ENCODE measurements at regions not wholly inside any gene's neighbourhood (a gene's known extent, or its start where the extent isn't known, plus 50 kb on each side); places are given as distances from the start of the nearest gene placed in this dataset.
"Not testable (repeated sequence)": the region's sequence is repeated elsewhere in the genome, so short reads cannot be mapped to it uniquely, and the experiment has no call there.

DNA sequence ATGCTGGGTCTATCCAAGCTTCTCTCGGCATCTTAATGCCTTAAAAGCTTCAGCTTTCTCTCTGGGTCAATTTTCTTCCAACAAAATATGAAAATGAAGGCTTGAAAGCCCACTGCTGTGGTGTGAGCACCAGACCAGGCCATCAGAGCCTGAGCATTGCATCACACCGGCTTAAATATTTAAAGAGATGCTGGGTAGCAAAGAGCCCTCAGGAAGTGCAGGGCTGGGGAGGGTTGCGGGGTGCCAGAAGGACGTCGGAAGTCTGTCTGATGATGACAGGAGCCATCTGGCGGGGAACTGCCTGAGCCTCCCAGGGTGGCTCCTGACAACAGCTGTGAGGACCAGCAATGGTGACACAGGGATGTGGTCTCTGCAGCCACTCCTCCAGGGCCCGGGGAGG lies 185.5 kb downstream of the OLFM1 start:
- DNase-seq (ENCODE audit: low read depth), result no peak

DNA sequence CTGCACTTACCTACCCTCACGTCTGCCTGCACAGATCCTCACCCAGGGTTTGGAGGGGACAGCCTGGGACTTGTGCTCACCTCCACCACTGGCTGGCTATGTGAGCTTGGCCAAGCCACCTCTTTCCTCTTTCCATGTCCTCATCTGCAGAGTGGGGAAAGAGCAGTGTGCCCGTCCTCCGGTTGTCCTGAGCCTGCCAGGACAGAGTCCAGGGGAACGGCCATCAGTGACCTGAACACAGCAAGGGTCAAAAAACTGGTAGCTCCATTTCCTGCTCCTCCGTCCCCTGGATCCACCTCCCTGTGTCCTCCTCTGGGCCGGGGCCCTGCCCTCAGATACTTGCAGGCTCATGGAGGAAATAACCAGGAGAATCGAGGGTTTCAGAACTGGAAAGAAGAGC lies 187.7 kb downstream of the OLFM1 start:
- no peak for DNase-seq (ENCODE audit: low read depth)

DNA sequence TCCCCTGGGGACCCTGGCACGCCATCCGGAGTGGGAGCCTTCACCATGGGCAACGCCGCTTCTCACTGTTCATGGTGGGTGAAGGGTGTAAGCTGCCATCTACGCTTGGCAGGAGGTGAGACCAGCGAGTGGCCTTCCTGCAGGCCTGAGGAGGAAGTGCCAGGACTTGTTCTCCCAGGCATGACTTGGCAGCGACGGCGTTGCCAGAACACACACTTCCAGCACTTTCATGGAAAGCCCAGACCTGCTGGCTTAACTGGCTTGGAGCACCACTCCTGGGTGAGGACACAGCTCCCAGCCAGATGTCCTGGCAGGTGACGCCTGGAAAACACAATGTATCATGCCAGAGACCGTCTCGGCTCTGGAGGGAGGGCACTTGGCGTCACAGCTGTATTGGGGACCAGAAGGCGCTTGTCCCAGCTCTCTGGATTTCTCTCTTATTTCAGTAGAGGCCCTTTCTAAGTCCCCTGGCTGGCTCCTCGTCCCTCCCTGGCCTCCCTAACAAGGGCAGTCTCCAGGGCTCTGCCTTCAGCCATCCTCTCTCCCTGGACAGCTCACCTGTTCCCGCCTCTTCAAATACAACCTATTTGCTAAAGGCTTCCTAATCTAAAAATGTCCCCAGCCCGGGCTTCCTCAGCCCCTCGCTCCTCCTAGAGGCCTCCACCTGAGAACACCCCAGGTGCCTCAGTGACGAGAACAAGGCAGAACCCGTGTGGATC lies 188.3 kb downstream of the OLFM1 start:
- DNase-seq (ENCODE audit: low read depth), result no peak

DNA sequence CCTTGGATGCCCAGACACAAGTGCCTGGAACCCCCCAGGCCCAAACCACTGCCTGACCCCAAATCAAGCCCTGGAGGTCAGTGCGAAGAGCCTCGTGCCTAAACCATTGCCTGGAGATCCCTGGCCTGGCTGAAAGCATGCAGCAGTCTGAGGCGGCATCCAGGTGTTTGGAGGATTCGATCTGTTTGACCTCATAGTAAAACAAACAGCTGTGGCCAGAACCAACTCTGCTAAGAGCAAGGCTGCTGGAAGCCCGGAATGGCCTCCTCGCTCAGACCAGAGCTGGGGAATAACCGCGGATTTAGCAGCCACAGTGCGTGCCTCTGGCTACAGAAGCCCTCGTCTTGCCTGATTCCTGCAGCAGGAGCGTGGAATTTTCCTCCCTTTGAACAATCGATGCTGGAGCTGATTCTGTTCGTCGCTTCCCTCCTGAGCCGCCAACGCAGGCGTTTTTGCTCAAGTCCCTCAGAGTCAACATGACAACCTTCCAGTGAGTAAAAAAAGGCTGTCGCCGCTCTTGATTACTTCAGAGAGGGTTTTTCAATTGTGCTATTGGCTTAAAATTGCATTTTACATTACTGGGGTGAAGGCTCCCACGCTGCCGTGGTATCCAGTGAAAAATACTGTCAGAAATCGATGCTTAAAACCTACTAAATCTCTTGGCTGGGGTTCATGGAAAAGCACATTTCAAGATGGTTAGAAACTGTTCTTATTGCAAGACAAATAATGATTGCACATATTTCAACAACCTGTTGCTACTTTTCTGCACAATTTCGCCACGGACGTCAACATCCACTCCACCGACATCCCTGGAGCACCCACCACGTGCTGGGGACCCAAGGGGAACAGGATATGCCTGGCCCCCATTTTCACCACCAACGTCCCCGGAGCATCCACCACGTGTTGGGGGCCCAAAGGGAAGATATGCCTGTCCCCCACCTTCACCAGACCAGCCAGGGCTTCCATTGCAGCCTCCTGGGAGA lies 190.0 kb downstream of the OLFM1 start:
- no peak for DNase-seq (ENCODE audit: low read depth)

DNA sequence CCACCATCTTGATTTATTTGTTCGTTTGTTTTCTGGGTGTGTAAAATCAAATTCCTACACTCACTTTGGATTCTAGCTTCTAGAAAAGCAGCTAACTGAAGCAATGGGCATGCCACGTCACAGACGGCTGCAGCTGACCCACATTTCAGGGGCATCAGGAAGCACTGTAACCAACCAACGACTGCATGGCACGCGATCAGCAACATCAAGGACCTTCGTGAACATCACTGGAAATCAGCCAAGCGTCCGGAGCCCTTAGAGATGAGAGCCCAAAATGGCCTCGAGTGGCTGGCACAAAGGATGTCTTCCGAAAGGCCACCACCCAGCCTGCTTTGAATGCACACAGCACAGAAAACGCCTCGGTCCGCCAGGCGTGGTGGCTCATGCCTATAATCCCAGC lies 191.1 kb downstream of the OLFM1 start:
- DNase-seq (ENCODE audit: low read depth), result no peak

DNA sequence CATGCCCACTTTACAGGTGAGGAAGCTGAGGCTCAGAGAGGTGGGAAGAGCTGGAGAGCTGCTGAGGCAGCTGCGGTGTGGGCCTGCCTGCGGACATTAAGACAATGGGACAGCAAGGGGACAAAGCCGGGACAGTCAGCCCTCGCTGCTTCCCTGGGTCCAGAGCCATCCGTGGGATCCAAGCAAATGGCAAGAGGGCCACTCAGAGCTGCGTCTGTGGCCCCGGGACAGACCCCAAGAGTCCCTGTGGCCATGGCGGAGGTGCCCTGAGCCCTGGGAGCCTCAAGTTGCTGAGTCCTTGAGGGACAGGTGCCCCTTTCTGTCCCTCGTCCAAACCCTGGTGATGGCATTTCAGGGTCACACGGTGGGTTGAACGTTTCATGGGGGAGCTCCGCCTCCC lies 191.9 kb downstream of the OLFM1 start:
- DNase-seq (ENCODE audit: low read depth), result no peak

DNA sequence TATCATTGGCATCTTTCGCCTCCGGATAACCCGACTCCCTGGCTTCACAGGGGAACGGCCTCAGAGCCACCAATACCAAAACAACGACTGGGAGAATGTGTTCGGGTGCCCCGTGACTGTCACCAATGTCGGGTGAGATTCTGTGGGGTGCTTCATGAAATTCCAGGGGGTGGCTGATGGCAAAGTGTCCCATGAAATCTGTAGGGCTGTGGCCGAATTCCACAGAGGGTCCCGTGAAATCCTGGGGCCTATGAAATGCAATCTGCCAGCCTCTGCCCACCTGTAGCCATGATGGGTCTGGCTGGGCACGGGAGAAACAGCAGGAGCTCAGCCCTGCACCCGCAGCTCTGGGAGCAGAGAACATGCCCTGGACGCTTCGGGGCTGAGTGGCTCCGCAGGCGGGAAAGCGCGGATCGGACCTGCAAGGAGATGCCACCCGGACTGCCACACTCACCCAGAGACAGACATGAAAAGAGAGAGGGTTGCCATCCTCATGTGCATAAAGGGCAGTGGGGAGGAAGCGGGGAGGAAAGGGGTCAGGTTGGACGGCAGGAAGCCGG lies 192.4 kb downstream of the OLFM1 start:
- no peak for DNase-seq (ENCODE audit: low read depth)

DNA sequence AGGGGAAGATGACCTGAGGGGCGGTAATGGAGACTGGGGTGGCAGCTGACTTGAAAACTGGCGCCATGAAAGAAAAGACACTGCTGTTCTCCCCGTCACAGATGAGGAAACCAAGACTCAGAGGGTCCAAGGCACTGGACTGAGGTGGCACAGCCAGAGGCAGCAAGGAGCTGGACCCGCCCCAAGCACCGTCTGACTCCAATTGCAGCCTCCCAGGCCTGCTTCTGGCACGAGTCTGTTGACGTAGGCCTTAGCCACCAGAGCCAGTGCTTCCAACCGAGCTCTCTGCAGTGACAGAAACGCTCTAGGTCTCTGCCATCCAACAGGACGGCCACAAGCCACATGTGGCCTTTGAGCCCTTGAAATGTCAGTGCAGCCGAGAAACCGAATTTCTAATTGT lies 193.2 kb downstream of the OLFM1 start:
- no peak for DNase-seq (ENCODE audit: low read depth)

DNA sequence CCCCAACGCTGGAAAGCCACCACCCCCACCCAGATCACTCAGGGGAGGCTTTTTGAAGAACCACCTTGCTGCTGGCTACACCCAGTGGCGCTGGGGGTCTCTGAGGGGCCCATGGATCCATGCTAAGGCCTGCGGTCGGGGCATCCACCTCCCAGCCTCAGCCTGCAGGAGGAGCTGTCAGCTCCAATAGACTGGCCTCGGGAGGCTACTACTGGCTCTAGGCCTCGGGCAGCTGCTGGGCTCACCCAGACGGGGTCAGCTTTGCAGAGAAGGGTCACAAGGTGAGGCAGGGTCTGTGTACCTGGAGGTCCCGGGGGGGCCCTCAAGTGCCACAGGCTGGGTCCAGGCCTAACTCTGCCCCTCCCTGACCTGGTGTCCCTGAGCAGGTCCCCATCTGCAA lies 193.7 kb downstream of the OLFM1 start:
- no peak for DNase-seq (ENCODE audit: low read depth)

DNA sequence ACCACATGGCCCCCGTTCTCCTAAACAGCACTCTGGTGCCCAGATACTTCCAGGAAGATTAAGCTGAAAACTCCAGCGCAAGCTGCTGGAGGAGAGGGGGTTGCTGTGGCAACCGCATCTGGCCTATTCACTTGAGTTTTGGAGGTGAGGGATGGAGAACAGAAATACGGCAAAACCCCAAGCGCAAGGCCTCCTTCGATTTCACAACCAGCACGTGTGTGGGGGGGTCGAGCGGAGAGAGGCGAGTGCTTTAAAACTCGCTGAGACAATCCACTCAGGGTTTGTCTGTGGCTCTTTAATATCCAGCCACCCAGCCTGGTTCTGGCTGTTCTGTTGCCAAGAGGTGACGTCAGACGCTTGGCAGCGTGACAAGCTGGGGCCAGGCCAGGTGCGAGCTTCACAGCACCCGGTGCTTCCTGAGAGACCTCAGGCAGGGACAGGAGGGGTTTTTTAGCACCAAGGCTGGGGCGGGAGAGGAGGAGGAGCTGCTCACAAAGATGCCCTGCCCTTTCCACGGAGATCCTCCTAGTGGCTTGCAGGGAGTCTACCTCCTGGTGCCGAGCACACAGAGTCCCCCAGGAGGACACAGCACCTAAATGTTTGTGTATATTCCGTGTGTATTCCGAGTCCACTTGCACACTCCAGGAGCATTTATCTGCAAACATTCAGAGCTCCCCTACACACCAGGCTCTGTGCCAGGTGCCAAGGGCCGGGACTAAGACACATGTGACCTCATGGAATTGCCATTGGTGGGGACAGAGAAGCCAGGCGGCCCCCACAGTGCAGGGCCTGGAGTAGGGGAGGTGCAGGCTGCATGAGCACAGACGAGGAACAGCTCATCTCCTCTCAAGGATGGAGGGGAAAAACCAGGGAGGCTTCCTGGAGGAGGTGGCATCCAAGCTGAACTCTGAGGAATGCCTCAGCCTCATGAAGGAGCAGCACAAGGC lies 194.6 kb downstream of the OLFM1 start:
- DNase-seq (ENCODE audit: low read depth), result no peak

DNA sequence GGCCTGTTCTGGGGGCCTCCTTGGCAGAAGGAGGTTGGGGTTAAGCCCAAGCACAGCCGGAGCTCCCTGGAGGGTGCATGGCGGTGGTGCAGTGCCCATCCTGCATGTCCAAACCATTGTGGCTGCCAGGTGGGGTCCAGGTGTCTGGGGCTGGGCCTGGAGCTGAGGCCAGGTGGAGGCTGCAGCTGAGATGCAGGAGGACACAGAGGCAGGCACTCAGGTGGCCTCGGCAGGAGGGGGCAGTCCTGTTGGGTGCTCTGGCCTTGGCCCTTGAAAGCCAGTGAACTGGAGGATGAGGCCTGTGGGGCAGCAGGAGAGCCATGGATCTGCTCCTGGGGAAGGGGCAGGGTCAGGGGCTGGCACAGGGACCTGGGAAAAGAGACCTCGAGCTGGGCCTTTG lies 195.3 kb downstream of the OLFM1 start:
- DNase-seq (ENCODE audit: low read depth), result no peak

DNA sequence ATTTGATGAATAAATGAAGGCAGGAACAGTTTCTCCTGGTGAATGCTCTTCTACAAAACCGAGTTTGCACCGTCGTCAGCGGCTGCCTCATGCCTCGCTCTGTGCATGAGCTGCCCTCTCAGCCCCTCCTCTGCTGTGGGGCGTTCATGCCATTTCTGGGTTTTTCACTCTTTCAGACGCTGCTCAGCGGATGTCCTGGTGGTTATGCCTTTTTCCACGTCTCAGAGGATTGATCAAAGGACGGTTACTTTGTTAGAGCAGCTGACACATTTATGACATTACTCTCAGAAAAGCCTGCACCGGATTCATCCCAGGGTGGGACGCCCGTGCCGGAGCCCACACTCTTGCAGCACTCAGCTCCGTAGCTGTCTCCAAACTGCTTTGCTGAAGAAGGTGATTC lies 195.9 kb upstream of the PPP1R26 start:
- no peak for DNase-seq (ENCODE audit: low read depth)

DNA sequence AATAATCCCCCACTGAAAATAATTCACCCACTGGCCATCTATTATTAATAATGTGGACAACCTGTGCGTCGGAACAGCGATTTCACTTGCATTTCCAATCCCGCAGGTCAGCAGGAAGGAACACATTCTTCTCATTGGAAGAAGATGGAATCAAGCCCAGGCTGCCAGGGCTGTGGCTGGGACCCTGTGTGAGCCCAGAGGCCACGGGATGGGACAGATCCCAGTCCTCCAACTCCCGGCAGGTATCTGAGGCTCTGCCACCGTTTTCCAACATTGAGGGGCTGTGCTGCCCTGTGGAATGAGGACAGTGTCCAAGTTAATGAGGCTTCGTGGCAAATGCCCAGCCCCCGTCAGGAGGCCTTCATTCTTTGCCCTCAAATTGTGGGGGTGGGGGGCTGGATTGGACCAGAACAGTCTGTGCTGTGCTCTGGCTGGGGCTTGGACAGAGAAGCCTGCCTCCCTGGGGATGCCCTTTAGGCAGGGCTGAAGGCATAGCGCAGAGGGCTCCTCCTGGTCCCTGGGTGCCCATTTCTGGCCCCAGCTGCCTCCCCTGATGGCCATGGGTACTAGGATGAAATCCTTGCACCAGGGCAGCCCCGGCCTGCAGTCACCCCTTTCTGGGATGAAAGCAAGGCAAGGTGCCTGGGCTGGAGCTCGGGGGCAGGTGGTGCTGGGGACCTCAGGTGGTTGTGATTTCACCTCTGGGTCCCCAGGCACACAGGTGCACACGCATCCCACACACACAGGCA lies 195.0 kb upstream of the PPP1R26 start:
- DNase-seq (ENCODE audit: low read depth), result no peak

DNA sequence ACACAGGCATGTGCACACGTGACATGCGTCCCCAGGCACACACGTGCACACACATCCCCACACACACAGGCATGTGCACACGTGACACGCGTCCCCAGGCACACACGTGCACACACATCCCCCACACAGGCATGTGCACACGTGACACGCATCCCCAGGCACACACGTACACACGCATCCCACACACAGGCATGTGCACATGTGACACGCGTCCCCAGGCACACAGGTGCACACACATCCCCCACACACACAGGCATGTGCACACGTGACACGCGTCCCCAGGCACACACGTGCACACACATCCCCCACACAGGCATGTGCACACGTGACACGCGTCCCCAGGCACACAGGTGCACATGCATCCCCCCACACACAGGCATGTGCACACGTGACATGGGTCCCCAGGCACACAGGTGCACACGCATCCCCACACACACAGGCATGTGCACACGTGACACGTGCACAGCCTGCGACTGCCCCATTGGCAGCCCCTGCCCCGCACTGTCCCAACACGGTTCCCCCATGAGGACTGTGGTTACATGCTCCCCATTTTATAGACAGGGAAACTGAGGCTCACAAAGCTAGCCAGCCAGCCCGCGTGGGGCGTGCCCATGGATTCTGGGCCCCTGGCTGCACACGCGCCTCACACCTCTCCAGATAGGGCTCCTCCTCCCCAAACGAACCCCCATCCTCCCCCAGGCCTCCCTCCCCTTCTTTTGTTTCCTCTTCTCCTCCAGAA lies 193.2 kb upstream of the PPP1R26 start:
- not testable (repeated sequence) for DNase-seq (ENCODE audit: low read depth)

DNA sequence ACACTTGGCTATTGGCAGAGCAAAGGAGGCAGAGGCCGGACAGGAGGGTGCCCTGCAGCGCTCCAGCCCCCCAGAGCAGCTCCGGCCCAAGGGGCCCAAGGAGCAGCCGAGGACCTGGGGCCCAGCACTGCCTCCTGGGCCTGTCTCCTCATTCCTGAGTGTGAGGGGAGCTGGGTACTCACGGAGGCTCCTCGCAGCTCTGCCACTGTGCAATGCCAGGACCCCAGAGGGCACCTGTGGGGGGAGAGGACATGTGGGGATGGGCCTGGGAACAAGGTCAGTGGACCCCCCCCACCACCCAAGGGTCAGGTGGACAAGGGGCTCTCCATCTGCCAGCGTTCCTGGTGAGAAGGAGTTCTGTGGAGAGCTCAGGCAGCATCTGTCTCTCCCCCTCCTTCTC lies 192.6 kb upstream of the PPP1R26 start:
- DNase-seq (ENCODE audit: low read depth), result no peak

DNA sequence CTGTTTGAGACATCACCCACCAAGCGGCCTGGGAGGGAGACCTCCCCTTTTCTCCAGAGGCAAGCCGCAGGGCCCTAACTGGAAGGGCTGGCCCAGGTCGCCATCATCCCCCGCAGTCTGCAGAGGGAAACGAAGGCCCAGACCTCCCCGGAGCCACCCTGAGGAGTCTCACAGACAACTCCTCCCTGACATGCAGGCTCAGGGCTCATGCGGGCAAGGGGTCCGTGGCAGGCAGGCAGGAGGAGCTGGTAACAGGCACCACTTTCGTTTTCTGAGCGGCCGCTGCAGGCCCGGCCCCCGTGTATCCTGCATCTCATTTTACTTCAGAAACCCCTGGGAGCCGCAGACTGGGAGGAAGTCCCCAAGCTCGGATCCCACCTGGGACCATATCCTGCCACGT lies 192.0 kb upstream of the PPP1R26 start:
- no peak for DNase-seq (ENCODE audit: low read depth)

DNA sequence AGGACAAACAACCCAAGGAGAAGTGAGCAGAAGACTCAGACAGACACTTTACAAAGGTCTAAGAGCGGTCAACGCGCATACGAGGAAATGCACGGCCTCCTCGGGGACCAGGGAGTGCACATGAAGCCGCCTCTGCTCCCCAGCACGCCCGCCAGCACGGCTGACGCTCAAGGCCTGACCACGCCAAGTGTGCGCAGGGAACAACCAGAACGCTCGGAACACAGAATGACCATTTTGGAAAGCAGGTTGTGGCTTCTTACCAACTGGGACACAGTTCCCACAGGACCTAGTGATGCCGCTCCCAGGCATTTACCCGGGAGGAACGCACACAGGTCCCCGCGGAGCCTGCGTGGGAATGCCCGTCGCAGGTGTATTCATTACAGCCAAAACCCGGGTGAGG lies 191.5 kb upstream of the PPP1R26 start:
- DNase-seq (ENCODE audit: low read depth), result no peak

DNA sequence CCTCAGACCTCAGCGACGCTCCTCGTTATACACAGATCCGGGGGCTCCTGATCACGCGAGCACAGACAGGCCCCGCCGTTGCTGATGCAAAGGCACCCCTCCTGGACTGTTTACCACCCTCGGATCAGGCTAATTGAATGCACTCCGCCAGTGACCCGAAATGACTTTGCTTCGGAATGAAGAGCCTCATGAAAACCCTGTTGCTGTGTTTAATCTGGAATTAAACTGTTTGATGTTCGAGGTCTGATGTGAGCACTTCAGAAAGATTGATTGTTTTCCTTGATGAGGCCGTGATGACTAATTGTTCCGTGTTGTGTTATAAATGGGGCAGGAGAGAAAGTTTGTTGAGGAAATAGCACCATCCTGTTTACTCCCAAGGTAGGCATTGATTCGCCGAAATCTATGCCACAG lies 190.5 kb upstream of the PPP1R26 start:
- DNase-seq (ENCODE audit: low read depth), result no peak

DNA sequence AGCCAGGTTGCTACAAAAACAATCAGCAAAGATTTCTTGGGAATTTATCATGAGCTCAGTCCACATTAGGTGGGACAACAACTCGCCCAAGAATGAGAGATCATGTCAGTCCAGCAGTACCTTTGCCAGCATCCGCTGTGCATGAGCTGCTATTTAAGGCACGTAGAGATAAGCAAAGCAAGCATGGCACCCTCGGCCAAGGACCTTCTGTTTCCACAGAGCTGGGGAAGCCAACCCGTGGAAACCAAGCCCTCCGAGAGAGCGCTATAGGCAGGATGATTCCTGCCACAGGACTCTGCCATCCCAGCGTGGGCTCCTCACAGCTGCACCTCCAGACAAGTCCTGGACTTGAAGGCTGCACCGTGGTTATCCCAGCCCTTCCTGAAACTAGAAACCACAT lies 189.5 kb upstream of the PPP1R26 start:
- no peak for DNase-seq (ENCODE audit: low read depth)

DNA sequence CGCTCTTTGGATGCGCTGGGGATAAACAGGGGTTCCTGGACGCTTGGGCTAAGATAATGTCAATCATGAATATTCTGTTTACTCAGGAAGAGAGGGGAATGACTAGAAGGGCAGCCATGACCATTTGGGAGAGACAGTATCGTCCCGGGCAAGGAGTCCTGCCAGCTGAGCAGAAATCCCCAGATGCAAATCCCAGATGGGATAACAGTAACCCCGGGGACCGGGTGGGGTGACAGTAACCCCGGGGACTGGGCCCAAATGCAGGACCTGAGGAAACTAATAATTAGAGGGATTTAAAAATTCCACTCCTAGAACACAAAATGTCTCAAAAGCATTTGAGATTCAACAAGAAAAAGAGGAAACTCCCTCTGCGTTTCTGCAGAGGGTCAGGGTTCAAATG lies 189.0 kb upstream of the PPP1R26 start:
- DNase-seq (ENCODE audit: low read depth), result no peak

DNA sequence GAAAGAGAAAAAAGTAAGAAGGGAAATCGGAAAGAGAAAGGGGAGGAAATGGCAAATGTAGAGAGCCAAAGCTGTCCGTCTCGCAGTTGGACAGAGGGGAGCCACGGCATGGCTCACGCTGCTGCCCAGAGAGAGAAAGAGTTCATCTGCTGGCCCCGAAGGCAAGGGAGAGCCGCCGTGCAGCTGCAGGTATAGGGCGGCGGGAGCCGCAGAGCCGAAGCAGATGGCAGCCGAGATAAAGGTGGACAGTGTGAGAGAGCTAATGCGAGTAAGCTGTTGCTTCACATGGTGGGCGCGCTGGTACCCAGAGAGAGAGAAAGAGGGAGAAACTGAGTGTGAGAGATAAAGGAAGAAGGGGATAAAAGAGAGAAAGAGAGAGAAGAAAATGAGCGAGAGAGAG lies 188.4 kb upstream of the PPP1R26 start:
- no peak for DNase-seq (ENCODE audit: low read depth)
